ENCODE measurements at regions not wholly inside any gene's neighbourhood (a gene's known extent, or its start where the extent isn't known, plus 50 kb on each side); places are given as distances from the start of the nearest gene placed in this dataset.

GRCh38 chr21:38605236-38605635 lies 107.0 kb upstream of the ERG start:
- Histone ChIP-seq H3K36me3 (ENCODE audit: insufficient read depth, low read length) (no peaks in the 10 kb centered on the region), H3K4me3 (no peak overlapping the region), H3K9me3 (ENCODE audit: low read depth, low read length) (no peaks in the 10 kb centered on the region), H3K9ac (ENCODE audit: insufficient read length) (no peak overlapping the region), H3K27ac (no peak overlapping the region)
- TF ChIP-seq POLR2AphosphoS5 (IDR thresholded peaks at IDR 0.05; ENCODE audit: borderline replicate concordance, low read depth, low read length) (no peak), EZH2 (IDR thresholded peaks at IDR 0.05) (no peak), FOXP2 (optimal IDR thresholded peaks at IDR 0.05; ENCODE audit: control extremely low read depth, extremely low read length, insufficient read depth) (no peak)
- DNase-seq (ENCODE audit: low read depth, low spot score): no peak

GRCh38 chr21:38609580-38609979 lies 111.3 kb upstream of the ERG start:
- no peak overlapping the region for H3K4me3 ChIP-seq
- no peak overlapping the region for H3K27ac ChIP-seq
- H3K36me3 ChIP-seq (ENCODE audit: insufficient read depth, low read length): no peaks in the 10 kb centered on the region
- DNase-seq (ENCODE audit: low read depth, low spot score): no peak
- H3K9ac ChIP-seq (ENCODE audit: insufficient read length): no peak overlapping the region
- H3K9me3 ChIP-seq (ENCODE audit: low read depth, low read length): no peaks in the 10 kb centered on the region
- no peak for TF ChIP-seq EZH2 (IDR thresholded peaks at IDR 0.05)
- no peak for TF ChIP-seq POLR2AphosphoS5 (IDR thresholded peaks at IDR 0.05; ENCODE audit: borderline replicate concordance, low read depth, low read length)

- H3K27ac ChIP-seq: no peak overlapping the region
- DNase-seq (ENCODE audit: low read depth, low spot score): no peak
Observed at GRCh38 chr21:38610623-38611251, 112.5 kb upstream of the ERG start.

DNA sequence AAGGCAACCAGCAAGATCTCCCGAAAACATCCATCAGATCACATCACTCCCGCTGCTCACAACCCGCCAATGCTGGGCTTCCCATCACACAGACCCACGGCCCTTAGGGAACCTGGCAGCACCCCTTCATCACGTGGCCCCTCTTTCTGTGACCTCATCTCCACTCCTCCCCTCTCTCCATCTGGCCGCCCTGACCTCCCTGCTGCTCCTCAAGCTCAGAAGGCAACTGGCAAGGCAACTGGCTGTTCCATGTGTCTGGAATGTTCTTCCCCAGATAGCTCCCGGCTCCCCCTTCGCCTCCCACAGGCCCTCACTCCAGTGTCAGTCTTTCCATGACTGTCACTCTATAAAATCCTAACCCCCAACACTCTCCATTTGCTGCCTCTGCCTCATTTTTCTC lies 113.0 kb upstream of the ERG start:
- no peak overlapping the region for H3K9ac ChIP-seq (ENCODE audit: insufficient read length)
- no peak overlapping the region for H3K4me3 ChIP-seq
- H3K9me3 ChIP-seq (ENCODE audit: low read depth, low read length): no peaks in the 10 kb centered on the region
- no peak for DNase-seq (ENCODE audit: low read depth, low spot score)
- H3K36me3 ChIP-seq (ENCODE audit: insufficient read depth, low read length): no peaks in the 10 kb centered on the region
- TF ChIP-seq FOXP2 (optimal IDR thresholded peaks at IDR 0.05; ENCODE audit: control extremely low read depth, extremely low read length, insufficient read depth) (no peak), EZH2 (IDR thresholded peaks at IDR 0.05) (no peak), POLR2AphosphoS5 (IDR thresholded peaks at IDR 0.05; ENCODE audit: borderline replicate concordance, low read depth, low read length) (no peak)
- H3K27ac ChIP-seq: no peak overlapping the region

More at GRCh38 chr21:38610623-38611251, 112.5 kb upstream of the ERG start:
- H3K9me3 ChIP-seq (ENCODE audit: low read depth, low read length): no peaks in the 10 kb centered on the region
- H3K4me3 ChIP-seq: no peak overlapping the region
- no peak overlapping the region for H3K9ac ChIP-seq (ENCODE audit: insufficient read length)
- no peaks in the 10 kb centered on the region for H3K36me3 ChIP-seq (ENCODE audit: insufficient read depth, low read length)
- TF ChIP-seq EZH2 (IDR thresholded peaks at IDR 0.05) (no peak), FOXP2 (optimal IDR thresholded peaks at IDR 0.05; ENCODE audit: control extremely low read depth, extremely low read length, insufficient read depth) (no peak), POLR2AphosphoS5 (IDR thresholded peaks at IDR 0.05; ENCODE audit: borderline replicate concordance, low read depth, low read length) (no peak)

DNA sequence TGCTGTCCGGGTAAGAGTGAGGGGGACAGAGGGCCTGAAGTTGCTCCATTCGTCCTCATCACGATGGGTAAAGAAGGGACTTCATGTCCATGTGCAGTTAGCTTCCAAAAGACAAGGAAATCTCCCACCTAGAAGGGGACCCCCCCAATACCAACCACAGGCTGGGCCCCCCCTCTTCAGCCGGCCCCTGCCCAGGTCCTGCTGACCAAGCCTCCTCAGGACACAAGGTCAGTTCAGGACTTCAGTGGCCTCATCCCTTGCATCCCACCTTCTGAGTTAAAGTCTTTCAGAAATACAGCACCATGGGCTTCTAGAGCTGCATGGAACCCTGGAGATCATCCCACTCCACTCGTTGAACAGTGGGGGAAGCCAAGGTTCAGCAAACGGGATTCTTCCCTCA lies 115.4 kb upstream of the ERG start:
- H3K27ac ChIP-seq: no peak overlapping the region

GRCh38 chr21:38614558-38614957 lies 116.3 kb upstream of the ERG start:
- H3K27ac ChIP-seq: no peak overlapping the region
- TF ChIP-seq POLR2AphosphoS5 (IDR thresholded peaks at IDR 0.05; ENCODE audit: borderline replicate concordance, low read depth, low read length): no peak
- TF ChIP-seq EZH2 (IDR thresholded peaks at IDR 0.05): no peak
- TF ChIP-seq FOXP2 (optimal IDR thresholded peaks at IDR 0.05; ENCODE audit: control extremely low read depth, extremely low read length, insufficient read depth): no peak
- no peaks in the 10 kb centered on the region for H3K9me3 ChIP-seq (ENCODE audit: low read depth, low read length)
- no peaks in the 10 kb centered on the region for H3K36me3 ChIP-seq (ENCODE audit: insufficient read depth, low read length)
- no peak for DNase-seq (ENCODE audit: low read depth, low spot score)
- H3K4me3 ChIP-seq: no peak overlapping the region
- H3K9ac ChIP-seq (ENCODE audit: insufficient read length): no peak overlapping the region

More for the DNA sequence above, 115.4 kb upstream of the ERG start:
- no peak for DNase-seq (ENCODE audit: low read depth, low spot score)
- no peak overlapping the region for H3K4me3 ChIP-seq
- no peaks in the 10 kb centered on the region for H3K36me3 ChIP-seq (ENCODE audit: insufficient read depth, low read length)
- no peak overlapping the region for H3K9ac ChIP-seq (ENCODE audit: insufficient read length)
- no peak for TF ChIP-seq POLR2AphosphoS5 (IDR thresholded peaks at IDR 0.05; ENCODE audit: borderline replicate concordance, low read depth, low read length)
- TF ChIP-seq EZH2 (IDR thresholded peaks at IDR 0.05): no peak
- no peak for TF ChIP-seq FOXP2 (optimal IDR thresholded peaks at IDR 0.05; ENCODE audit: control extremely low read depth, extremely low read length, insufficient read depth)
- H3K9me3 ChIP-seq (ENCODE audit: low read depth, low read length): no peaks in the 10 kb centered on the region

DNA sequence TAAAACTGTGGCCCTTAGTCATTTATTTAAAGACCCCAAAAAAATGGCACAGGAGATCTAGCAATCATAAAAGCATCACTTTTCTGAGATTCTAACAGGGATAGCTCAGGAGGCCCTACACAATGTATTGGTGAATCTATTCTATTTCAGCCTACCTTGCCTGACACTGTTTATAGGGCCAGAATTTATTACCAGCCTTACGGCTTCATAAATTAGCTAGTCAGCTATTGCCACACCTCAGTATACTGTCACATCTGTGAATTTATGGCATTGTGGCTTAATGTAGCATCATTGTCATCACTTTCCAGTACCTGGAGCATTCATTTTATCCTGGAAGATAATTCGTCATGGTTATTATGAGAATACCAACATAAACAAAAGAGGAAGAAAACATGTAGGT lies 121.2 kb upstream of the ERG start:
- no peak overlapping the region for H3K27ac ChIP-seq
- no peak for TF ChIP-seq POLR2AphosphoS5 (IDR thresholded peaks at IDR 0.05; ENCODE audit: borderline replicate concordance, low read depth, low read length)
- TF ChIP-seq FOXP2 (optimal IDR thresholded peaks at IDR 0.05; ENCODE audit: control extremely low read depth, extremely low read length, insufficient read depth): no peak
- TF ChIP-seq EZH2 (IDR thresholded peaks at IDR 0.05): no peak
- DNase-seq (ENCODE audit: low read depth, low spot score): no peak
- no peak overlapping the region for H3K4me3 ChIP-seq
- no peaks in the 10 kb centered on the region for H3K36me3 ChIP-seq (ENCODE audit: insufficient read depth, low read length)
- H3K9me3 ChIP-seq (ENCODE audit: low read depth, low read length): no peaks in the 10 kb centered on the region
- no peak overlapping the region for H3K9ac ChIP-seq (ENCODE audit: insufficient read length)

DNA sequence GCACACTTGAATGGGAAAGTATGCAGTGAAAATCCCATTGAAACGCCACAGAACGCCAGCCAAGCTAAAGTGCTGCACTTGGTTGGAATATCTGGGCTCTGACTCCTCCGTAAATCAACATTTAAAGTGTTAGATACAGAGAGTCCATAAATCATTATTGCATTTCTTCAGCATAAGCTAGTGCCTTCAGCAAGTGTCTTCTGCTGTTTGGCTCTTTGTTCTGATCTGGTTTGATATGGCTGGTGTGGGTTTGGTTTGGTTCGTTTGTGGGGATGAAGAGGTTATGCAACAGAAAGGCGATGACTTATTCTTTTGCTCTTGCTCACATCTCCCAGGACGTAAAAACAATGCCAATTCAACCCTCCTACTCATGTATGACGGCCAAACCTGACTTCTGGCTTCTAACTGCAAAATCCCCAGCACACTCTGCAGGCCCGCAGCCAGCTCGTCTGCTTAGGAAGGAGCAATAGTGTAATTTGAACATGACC lies 121.8 kb upstream of the ERG start:
- no peak overlapping the region for H3K4me3 ChIP-seq
- no peak overlapping the region for H3K27ac ChIP-seq
- H3K9ac ChIP-seq (ENCODE audit: insufficient read length): no peak overlapping the region
- DNase-seq (ENCODE audit: low read depth, low spot score): no peak
- no peaks in the 10 kb centered on the region for H3K36me3 ChIP-seq (ENCODE audit: insufficient read depth, low read length)
- no peak for TF ChIP-seq FOXP2 (optimal IDR thresholded peaks at IDR 0.05; ENCODE audit: control extremely low read depth, extremely low read length, insufficient read depth)
- TF ChIP-seq EZH2 (IDR thresholded peaks at IDR 0.05): no peak
- TF ChIP-seq POLR2AphosphoS5 (IDR thresholded peaks at IDR 0.05; ENCODE audit: borderline replicate concordance, low read depth, low read length): no peak
- H3K9me3 ChIP-seq (ENCODE audit: low read depth, low read length): no peaks in the 10 kb centered on the region

DNA sequence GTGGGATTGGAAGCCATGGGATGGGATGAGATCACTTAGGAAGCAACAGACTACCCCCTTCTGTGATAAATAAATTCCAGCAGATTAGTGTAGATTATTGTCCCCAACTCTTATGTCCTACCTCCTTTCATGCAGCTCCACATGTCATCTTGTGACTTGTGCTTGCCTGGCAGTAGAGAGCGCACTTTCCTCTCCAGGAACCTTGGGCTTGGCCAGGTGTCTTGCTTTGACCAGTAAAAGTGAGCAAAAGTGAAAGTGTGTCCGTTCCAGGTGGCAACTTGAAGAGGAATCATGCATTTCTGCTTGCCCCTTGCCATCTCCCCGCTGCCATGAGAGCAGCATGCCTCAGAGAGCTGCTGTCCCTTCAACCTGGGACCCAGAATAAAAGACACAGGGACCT lies 122.9 kb upstream of the ERG start:
- no peak overlapping the region for H3K27ac ChIP-seq
- no peak overlapping the region for H3K9ac ChIP-seq (ENCODE audit: insufficient read length)
- no peaks in the 10 kb centered on the region for H3K36me3 ChIP-seq (ENCODE audit: insufficient read depth, low read length)
- TF ChIP-seq POLR2AphosphoS5 (IDR thresholded peaks at IDR 0.05; ENCODE audit: borderline replicate concordance, low read depth, low read length) (no peak), FOXP2 (optimal IDR thresholded peaks at IDR 0.05; ENCODE audit: control extremely low read depth, extremely low read length, insufficient read depth) (no peak), EZH2 (IDR thresholded peaks at IDR 0.05) (no peak)
- H3K4me3 ChIP-seq: no peak overlapping the region
- DNase-seq (ENCODE audit: low read depth, low spot score): no peak
- no peaks in the 10 kb centered on the region for H3K9me3 ChIP-seq (ENCODE audit: low read depth, low read length)
